ENCODE measurements at regions not wholly inside any gene's neighbourhood (a gene's known extent, or its start where the extent isn't known, plus 50 kb on each side); places are given as distances from the start of the nearest gene placed in this dataset.
"Not testable (repeated sequence)": the region's sequence is repeated elsewhere in the genome, so short reads cannot be mapped to it uniquely, and the experiment has no call there.

DNA sequence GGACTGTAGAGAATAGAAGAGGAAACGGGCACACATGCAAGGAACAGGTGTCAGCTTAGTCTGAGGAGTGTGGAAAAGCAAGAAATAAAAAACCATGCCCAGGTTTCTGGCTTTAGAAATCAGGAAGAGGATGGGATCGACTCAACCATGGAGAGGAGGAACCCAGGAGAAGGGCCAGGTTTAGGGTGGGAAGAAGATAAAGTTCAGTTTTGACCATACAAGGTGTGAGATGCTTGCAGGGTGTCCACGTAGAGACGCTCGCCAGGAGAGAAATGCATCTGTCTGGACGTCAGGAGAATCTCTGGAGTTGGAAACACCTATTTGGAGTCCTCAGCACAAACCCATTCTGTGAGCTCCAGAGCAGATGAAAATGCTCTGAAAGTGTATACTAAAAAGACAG is 275.1 kb downstream of the CYRIA start:
- DNase-seq, result no peak

DNA sequence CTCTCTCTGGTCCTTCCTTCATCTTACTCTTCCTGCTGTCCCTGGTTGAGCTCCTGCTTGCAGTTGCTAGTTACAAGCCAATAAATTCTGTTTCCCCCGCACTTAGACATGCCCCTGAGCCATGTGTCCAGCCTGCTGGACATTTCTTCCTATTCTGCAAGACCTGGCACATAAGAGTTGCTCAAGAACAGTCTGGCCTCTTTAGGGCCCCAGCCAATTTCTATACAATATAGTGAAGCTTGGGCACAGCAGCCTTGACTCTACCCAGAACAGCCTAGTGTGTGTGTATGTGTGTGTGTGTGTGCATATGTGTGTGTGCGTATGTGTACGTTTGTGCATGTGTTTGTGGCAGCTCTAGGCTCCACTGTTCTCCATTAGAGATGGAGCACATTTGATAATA is 276.0 kb downstream of the CYRIA start:
- no peak for DNase-seq

DNA sequence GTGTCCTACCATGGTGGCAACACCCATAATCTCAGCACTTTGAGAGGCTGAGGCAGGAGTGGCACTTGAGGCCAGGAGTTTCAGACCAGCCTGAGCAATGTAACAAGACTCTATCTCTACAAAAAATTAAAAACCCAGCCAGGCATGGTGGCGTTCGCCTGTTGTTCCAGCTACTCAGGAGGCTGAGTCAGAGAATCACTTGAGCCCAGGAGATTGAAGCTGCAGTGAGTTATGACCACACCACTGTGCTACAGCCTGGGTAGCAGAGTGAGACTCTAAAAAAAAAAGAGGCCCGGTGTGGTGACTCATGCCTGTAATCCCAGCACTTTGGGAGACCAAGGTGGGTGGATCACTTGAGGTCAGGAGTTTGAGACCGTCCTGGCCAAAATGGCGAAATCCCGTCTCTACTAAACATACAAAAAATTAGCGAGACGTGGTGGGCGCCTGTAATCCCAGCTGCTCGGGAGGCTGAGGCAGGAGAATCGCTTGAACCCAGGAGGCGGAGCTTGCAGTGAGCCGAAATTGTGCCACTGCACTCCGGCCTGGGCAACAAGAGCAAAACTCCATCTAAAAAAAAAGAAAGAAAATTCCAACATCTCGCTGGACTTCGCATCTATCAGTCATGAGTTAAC is 277.3 kb downstream of the CYRIA start:
- DNase-seq, result not testable (repeated sequence)

DNA sequence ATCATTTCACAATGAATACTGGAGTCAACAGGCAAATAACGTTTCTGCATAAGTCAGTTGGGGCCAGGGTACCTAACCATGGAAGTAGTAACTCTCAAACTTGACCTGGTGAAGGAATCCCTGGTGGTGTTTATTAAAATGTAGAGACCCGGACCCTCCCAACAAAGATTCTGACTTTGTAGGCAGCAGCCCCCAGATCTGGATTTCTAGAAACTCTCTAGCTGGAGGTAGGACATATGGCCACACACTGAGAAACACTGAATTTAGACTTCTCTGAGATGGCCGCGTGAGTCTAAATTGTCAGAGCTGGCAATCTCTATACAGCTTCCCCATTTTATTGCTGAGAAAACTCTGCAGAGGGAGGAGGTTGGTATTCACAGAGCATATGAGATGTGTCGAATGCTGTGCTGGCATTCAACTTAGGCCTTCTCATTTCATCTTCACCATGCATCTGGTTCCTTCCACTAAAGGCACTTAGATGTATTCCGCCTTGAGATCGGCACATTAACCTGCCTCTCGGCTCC is 278.1 kb downstream of the CYRIA start:
- no peak for DNase-seq

DNA sequence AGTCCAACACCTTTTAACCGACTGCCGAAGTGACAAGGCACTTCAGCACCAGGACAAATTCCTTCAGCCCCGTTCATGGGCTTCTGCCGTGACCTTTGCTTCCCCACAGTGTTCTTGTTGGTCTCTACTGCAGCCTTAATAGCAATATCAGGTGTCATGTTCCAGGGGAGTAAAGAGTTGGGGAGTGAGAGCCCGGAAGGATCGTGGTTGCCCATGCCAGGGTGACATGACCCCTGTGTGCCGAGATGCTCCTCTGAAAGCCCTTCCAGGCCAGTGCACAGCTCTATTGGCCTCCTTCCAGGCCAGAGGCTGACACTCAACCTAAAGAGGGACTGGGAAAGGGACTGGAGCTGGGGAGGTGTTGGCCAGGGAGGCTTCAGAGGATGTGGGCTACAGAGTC is 279.2 kb downstream of the CYRIA start:
- no peak for DNase-seq

DNA sequence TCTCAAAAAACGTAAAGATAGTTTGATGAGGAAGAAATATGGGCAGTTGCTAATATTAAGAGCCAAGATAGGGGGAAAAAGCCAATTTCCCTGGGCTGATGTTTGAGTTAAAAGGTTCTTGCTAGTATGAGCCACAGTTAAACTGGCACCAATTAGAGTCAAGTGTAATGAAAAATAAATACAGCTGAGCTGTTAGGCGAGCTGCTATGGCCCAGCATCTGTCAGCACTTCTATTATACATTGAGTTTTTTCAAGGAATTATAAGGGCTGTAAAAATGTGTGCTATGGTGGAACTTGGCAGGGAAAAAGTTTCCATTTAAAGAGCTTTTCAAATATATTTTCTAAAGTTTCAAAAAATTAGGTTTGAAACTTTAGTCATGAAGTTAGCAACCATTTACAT is 279.6 kb downstream of the CYRIA start:
- no peak for DNase-seq

DNA sequence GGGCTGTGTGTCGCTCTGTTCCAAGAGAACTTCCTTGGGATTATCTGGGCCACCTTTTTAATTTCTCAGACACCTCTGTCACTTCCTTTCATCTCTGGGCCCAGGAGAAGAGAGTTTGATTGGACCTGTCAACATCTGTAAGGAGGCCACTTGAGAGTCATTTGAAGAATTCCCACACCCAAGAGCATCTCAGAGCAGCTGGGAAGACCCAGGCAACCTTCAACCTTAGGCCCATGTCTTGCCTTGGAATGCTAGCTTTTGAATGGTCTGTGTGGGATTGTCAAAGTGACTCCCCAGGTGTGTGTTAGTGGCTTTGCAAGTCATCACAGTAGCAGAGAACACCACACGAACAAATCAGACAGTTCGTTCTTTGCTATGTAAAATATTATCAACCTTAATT is 280.3 kb downstream of the CYRIA start:
- no peak for DNase-seq

DNA sequence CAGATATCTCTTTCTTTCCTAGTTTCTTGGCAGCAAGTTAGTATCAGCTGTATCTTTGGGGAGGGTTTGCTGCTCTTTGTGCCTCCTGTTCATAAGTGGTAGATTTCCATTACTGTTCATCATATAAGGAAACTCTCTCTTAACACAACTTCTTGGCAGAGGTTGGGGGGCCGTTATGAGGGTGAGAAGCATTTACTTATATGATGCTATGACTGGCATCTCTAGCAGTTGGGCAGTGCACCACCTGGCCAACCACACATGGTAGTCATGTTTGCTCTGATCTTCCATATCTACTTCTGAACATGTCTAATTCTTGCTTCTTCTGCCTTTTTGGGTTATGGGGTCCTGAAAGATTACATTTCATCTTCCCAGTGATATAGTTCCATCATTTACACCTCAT is 282.2 kb downstream of the CYRIA start:
- no peak for DNase-seq

DNA sequence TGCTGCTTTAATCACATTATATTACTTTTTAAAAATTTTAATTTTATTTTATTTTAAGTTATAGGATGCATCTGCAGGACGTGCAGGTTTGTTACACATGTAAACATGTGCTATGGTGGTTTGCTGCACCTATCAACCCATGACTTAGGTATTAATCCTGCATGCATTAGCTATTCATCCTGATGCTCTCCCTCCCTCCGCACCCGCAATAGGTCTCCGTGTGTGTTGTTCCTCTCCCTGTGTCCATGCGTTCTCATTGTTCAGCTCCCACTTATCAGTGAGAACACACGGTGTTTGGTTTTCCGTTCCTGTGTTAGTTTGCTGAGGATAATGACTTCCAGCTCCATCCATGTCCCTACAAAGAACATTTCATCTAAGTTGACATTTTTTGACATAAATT is 283.2 kb downstream of the CYRIA start:
- DNase-seq, result no peak

DNA sequence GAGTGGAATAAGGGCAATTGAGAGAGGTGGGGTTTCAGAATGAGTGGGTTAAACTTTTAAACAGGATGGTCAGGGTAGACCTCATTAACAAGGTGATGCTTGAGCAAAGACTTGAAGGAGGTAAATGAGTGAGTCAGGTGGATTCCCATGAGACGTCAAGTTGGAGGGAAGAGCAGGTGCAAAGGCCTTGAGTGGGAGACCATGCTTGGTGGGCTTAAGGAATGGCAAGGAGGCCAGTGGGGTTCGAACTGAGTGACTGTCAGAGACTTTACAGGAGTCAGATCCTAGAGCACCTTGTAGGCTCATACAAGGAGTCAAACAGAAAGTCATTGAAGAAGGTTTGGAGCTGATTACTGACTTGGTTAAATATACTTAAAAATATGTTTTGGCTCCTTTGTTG is 284.1 kb downstream of the CYRIA start:
- no peak for DNase-seq

DNA sequence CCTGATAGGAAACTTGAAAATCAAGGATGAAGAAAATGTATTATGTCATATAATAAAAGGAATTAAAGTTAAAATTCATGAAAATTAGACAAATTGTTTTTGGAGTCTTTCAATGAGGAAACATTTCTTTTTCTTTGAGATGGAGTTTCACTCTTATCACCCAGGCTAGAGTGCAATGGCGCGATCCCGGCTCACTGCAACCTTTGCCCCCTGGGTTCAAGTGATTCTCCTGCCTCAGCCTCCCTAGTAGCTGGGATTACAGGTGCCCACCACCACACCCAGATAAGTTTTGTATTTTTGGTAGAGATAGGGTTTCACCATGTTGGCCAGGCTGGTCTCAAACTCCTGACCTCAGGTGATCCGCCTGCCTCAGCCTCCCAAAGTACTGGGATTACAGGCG is 285.7 kb downstream of the CYRIA start:
- not testable (repeated sequence) for DNase-seq

DNA sequence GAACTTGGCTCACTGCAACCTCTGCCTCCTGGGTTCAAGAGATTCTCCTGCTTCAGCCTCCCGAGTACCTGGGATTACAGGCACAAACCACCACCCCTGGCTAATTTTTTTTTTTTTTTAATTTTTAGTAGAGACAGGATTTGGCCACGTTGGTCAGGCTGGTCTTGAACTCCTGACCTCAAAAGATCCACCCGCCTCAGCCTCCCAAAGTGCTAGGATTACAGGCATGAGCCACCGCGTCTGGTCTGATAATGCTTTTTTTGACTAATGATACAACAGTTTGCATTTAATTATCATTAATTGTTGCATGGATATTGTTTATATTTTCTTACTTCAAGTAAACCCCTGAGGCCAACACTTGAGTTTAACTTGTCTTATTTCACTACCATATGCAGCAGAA is 286.6 kb downstream of the CYRIA start:
- DNase-seq, result not testable (repeated sequence)

DNA sequence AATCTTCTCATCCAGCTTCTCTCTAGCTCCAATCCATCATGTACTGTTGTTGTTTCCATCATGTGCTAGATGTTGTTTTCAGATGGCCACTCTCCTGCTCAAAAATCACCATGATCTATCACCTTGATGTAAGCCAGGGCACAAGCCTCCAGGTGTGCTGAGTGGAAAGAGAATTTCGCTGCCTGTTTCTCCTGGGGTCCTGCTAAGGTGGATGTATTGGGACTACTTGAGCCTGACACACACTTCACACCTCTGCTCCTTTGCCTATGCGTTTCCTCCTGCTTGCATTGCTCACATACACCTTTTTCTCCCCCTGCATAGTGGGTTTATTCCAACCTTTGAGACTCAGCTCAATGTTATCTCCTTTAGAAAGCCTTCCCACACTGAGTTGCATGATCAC is 287.6 kb downstream of the CYRIA start:
- DNase-seq, result no peak

DNA sequence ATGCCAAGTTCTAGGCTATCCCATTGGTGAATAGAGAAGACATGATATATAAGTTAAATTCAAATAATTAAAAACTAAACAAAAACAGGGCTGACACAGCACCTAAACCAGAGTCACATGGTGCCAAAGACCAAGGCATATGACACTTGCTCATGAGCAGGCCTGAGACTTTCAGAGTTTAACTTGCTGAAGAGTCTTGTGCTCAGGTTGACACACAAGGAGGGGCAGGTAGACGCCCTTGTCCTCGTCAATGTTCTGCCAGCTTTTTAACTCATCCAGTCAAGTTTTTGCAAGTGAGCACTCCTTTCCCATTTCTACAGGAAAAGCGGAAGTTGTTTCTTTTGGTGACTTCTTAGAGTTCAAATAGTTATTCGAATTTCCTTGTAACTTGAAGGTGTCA is 289.7 kb downstream of the CYRIA start:
- no peak for DNase-seq

DNA sequence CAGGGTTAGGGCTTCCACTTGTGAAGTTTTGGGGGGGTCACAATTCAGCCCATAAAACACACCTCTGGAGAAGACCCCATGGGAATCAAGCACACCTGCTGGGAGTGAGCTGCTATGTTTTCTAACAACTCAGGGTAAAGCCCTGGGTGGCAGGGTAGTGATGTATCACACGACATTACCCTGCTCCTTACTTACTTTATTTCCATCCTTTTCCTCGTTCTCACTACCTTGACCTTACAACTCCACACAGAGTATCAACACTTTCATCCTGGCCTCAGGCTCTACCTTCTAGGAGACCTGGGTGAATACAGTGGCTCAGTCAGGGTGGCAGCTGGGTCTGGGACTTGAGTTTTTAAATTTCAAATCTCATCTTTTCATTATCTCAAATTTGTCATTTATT is 290.3 kb downstream of the CYRIA start:
- DNase-seq, result no peak

DNA sequence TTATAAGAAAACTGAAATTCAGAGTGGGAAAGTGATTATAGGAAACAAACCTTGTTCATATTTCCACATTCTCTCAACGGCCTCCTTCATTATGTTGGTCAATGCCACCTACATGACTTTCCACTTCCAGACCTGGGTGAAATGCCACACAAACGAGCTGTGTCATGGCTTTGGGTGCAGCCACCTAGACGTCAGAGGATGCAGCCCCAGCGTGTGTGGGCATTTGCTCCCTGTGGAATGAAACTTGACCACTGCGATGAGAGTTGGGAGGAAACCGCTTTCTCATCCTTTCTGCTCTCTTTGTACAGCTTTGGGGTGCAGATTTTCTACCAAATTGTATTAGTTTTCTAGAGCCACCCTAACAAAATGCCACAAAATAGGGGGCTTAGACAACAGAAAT is 291.0 kb downstream of the CYRIA start:
- DNase-seq, result no peak

DNA sequence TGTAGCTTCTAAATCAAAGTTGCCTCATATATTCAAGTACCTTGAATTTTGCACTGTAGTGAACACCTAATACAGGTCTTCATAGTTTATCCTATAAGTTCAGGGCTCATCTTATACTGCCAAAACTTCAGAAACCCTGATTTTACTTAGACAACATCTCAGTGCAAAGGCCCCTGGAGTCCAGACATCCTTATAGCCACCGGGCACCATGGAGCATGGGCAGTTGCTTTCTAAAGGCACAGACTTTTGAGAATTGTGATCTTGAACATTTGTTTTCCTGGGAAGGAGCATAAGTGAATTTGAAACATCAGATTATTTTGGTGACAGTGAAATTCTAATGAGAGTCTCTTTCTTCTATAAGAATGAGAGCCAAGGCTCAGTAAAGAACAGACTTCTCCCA is 292.3 kb downstream of the CYRIA start:
- no peak for DNase-seq

DNA sequence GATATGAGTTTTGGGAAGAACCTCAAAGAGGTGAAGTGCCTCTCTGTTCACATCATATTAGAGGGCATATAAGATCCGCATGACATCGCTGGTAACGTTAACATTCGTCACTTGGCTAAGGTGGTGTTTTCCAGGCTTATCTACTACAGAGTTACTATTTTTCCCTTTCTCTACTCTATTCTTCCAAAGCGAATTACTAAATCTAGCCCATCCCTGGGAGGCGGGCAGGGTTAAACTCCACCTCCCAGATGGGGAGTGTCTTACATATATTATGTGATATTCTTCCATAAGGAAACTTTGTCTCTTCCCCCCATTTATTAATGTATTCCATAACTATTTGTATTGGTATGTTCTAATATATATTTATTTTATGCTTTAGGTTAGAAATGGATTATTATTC is 293.9 kb downstream of the CYRIA start:
- DNase-seq, result no peak

DNA sequence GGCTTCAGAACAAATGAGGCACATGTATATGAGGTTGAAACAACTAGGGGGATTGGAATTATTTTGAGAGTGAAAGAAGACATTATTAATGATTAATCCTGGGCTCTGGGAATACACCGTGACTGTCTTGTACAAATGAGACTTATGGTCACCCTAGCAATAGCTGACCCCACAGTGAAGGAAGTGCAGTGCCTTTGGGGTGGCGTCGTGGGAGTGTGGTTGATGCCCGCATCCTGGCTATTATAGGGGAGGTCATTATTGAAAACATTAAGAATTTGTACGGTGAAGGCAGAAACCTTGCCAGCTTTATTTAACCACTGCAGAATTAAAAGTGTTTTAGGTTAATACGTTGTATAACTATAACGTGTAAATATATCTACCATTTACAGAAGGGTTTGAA is 296.7 kb downstream of the CYRIA start:
- no peak for DNase-seq

DNA sequence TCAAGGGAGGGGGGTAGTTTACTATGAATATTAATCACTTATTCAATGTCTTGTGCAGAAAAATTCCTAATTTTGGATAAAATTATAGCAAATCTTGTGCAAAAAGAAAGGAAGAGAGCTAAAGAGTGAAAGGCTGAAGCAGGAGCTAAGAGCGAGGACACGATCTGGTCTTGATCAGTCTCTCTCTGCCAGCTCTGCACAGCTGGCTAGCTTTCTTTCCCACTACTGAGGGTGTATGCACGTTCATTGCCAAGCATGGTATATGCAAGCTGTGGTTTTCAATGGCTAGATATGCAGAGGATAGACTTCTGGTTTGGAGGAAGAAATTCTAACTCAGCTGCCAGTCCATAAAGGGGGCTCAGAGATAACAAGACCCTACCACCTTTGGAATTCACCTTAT is 297.3 kb downstream of the CYRIA start:
- DNase-seq, result no peak

DNA sequence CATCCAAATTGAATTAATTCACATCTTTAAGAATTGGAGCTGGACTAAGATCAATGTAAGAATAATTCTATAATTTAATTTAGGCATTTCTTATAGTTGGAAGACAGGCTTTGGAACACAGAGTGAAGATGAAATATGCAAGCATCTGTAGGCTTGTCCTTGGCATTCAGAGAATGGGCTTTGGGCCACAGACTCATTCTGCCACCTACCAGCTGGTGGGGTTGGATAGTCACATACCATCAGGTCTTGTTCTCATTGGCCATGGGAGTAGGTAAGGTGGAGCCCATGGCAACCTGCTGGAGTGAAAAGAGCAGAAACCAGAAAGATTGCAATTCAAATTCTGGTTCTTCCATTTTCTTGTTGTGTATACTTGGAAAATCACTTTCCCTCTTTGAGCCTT is 300.3 kb downstream of the CYRIA start:
- no peak for DNase-seq

DNA sequence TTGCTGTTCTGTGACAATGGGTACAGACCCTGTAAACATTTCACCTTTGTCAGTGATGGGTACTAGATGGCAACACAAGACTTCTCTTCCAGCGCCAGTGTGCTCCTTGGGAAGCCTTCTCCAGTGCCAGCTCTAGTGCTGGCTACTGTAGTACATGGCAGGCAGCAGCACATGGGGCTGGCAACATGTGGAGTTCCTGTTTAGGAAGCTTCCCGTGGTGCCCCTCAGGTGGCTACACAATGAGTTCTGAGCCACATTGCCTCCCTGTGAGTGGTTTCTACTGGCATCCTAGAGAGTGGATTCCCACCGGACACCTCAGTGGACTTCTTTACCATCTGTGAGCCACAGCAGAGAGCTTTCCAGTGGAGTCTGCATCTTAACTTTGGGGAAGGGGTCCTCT is 302.1 kb downstream of the CYRIA start:
- no peak for DNase-seq

DNA sequence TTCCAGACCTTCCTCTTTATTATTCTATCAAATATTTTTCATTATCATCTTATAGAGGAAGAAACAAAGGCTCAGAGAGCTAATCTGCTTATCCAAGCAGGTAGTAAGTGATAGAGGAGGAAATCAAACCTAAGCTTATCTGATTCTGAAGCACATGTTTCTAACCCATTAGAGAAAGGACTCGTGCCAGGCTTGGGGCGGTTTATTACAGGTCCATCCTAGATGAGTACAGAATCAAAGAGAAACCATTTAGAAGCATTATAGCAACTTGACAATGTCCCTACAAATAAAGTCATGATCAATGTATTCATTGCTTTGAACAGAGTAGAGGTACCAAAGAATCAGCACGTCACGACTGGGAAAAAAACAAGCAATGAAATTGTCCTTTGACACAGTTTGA is 303.0 kb downstream of the CYRIA start:
- DNase-seq, result no peak

DNA sequence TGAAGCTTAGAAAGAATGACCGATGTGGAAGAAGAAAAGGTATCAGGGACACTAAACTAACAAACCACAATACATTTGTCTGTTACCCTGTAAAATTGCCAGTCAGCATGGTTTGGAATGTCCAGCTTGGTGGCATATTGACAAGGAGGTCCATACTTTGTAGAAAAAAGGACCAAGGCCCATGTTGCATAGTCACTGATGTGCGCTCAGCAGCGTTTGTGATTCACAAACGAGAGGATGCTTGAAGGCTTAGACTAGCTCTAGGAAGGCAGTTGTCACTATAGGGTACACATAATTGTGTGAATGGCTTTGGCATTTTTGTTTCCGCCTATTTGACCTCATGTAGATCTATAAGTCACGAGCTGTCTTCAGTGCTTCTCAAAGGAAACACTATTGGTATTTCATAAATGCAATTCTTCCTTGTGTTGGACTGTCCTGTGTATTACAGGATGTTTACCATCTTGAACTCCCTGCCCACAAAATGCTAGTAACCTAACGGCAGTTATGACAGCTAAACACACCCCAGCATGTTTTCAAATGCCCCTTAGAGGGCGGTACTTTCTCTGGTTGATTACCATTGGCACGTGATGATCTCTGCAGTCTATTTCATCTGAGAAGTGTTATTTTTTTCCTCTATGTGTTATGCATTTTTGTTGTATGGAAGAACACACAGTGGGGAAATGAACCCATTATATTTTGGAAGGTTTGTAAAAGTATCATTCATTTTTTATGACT is 304.2 kb downstream of the CYRIA start:
- DNase-seq, result no peak

DNA sequence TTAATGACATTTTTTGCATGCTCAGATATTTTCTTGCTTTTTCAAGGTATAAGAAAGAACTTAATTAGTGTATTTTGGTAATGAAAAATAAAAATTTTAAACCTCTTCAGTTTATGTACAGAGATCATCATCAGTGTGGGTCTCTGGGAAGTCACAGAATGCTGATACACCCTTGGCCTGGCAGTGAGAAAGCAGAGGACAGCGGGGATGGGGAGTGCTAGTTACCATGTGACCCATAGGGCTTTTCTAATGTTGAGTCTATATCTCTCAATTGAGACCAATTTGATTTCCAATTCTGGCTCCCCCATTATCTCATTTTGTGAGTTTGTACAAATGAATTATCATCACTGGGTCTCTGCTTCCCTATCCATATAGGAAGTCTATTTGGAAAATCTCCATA is 305.7 kb downstream of the CYRIA start:
- DNase-seq, result no peak
